Stimulated activated CD4-positive, alpha-beta T cell treated with anti-CD3 and anti-CD28 coated beads, Interleukin-1b, Interleukin-23, amount 100 ng/mL, for 48 hours (primary cell): ENCODE measurements at regions not wholly inside any gene's neighbourhood (a gene's known extent, or its start where the extent isn't known, plus 50 kb on each side); places are given as distances from the start of the nearest gene placed in this dataset.
A peak's percentile ranks its signal among the peaks of the same experiment; 100 is the strongest.

ENCODE experiments used
- DNase-seq: peaks from one replicate; pipeline ENCODE4 v3.0.0-alpha.2; 2020

- DNase-seq, result no peak
Measured at GRCh38 chr12:124686370-124687173, 119.2 kb upstream of the NCOR2 start.

DNA sequence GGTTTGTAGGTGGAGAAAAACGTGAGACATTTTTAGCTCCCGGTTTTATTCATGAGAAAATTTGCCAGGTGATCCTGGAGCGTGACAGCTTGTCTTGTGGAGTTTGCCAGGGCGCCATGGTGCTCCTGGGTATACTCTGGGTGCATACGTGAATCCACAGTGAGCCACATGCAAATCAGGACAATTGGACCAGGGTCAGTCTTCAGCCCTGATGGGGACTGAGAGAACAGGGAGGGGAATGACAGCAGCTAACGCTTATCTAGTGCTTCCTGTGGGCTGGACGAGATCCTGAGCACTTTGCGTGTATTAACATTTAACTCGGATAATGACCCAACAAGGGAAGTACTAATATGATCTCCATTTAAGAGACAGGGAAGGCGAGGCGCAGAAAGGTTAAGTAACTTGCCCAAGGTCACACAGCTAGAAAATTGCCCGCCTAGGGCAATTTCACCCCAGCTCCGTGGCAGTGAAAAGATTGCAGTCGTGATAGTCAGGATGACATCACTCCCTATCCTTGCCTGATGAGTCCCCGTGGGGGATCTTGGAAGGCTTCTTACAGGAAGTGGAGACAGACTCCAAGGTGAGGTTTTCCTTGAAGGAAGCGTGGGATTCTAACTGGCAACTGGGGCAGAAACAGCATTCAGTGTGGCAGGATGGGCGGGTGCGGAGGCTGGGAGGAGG is 118.4 kb upstream of the NCOR2 start:
- no peak for DNase-seq

GRCh38 chr12:124684971-124685688 is 117.7 kb upstream of the NCOR2 start:
- no peak for DNase-seq

GRCh38 chr12:124684496-124684895 is 117.1 kb upstream of the NCOR2 start:
- DNase-seq, result no peak

DNA sequence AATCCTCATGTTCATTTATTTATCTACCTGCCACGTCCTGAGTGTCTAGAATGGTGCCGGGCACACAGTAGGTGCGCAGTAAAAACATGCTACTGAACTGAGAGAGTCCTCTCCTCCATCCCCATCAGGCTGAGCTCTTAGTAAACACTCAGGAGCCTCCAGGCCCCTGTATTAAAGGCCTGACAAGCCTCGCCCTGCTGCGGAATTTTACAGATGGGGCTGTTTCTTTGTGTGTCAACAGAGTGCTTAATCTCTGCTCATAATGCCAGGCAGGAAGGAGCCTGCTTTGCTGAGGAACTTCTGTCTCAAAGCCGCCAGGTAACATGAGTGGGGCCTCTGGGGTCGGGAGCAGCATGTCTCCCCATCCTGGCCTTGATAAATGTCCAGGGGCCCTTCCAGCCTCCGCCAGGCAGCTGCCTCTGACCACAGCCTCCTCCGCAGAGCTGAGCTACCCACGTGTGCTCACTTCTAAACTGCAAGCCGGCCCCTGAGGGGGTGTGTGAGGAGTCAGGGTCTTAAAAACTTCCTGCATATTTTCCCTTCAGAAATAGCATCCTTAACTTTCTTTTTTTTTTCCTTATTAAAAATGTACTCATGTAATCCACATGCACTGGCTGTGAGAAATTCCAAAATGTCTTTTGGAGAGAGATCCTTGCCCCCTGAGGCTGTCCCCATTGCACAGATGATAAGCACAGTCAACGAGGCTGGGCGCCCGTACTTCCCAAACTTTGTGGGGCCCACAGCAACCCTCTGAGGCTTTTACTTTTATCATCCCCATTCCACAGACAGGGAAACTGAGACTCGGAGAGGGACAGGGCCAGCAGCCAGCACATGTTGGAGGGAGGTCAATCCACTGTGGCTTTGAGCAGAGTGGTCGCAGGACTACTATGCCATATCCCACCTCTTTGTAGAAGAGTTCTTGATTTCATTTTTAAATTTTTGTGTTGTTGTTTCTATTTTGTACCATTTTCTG is 116.0 kb upstream of the NCOR2 start:
- no peak for DNase-seq

- no peak for DNase-seq
Measured at GRCh38 chr12:124682425-124683151, 115.2 kb upstream of the NCOR2 start.

DNA sequence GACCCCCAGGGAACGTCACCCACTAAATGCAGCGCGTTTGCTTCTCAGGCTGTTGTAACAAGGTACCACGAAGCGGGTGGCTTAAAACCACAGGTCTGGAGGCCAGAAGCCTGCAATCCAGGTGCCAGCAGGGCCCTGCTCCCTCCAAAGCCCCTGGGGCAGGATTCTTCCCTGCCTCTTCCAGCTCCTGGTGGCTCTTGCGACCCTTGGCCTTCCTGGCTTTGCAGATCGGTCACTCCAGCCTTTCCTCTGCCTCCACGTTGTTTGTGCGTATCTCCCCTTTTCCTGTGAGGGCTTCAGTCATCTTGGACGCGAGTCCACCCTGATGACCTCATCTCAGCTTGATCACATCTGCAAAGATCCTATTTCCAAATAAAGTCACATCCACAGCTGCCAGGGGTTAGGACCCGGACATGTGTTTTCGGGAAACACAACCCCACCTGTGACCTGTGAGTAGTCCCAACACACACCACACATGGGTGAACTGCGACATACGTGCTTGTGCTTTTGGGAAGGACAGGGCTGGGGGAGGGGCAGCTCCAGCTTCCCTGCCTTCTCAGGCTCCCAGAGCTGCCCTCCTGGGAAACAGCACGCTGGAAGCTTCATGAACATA is 114.5 kb upstream of the NCOR2 start:
- no peak for DNase-seq

DNA sequence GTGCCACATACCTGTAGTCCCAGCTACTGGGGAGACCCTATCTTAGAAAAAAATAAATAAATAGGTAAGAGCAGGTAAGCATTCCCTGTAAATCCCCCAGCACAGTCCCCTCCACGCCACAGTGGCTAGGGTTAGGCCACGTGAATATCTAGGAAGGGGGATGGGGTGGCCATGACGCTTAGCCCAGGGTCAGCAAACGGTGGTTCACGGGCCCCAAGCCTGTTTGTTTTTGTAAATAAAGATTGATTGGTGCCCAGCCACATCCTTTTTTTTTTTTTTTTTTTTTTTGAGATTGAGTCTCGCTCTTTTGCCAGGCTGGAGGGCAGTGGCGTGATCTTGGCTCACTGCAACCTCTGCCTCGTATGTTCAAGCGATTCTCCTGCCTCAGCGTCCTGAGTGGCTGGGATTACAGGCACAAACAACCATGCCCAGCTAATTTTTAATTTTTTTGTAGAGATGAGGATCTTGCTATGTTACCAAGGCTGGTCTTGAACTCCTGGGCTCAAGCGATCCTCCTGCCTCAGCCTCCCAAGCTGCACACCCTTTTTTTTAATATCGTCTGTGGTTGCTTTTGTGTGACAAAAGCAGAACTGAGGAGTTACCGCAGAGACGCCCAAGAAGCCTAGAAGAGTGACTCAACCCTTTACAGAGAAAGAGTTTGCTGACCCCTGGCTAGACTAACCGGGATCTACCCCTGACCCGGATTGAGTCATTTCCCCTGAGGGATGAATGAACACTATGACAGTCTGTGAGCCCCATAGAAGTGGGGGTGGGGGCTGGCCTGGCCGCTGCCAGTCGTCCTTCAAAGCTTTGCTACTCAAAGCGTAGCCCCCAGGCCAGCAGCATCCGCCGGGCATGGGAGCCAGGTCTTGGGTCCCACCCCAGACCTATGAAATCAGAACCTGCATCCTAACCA is 113.7 kb upstream of the NCOR2 start:
- DNase-seq, result peak; percentile 30

GRCh38 chr12:124679533-124680371 is 112.3 kb upstream of the NCOR2 start:
- no peak for DNase-seq

- DNase-seq, result no peak
Measured at GRCh38 chr12:124679047-124679446, 111.6 kb upstream of the NCOR2 start.

GRCh38 chr12:124678421-124678893 is 111.0 kb upstream of the NCOR2 start:
- no peak for DNase-seq

DNA sequence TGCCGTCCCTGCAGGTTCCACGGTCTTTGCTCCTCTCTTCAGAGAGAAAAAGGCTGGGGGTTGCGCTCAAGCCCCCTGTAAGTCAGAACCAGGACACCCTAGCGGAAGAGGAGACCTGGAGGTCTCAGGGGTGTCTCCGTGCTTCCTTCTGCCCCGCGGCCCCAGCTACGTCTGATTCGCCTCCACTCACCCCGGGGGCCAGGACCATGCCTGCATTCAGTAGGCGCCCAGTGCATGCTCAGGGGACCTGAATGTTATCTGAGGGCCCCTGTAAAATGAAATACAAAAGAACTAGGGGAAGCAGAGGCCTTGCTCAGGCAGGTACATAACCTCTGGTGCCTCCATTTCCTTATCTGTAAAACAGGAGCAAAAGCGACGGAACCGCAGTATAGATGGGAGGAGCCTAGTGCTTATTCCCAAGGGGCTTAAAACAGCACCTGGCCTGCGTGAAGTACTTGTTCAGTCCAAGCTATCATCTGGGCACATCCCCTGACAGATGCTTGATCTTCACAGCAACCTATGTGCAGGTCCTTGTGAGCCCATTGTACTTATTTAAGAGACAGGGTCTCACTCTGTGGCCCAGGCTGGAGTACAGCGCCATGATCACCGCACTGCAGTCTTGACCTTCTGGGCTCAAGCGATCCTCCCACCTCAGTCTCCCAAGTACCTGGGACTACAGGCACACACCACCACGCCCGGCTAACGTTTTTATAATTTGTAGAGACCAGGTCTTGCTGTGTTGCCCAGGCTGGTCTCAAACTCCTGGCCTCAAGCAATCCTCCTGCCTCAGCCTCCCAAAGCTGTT is 110.3 kb upstream of the NCOR2 start:
- DNase-seq, result no peak

- no peak for DNase-seq
Measured at GRCh38 chr12:124676714-124677462, 109.5 kb upstream of the NCOR2 start.

- no peak for DNase-seq
Measured at GRCh38 chr12:124675881-124676713, 108.7 kb upstream of the NCOR2 start.

GRCh38 chr12:124674937-124675336 is 107.5 kb upstream of the NCOR2 start:
- DNase-seq, result no peak

- no peak for DNase-seq
Measured at GRCh38 chr12:124673801-124674617, 106.6 kb upstream of the NCOR2 start.
